HG02981 (cell line): ENCODE measurements at regions not wholly inside any gene's neighbourhood (a gene's known extent, or its start where the extent isn't known, plus 50 kb on each side); places are given as distances from the start of the nearest gene placed in this dataset.
"Not testable (repeated sequence)": the region's sequence is repeated elsewhere in the genome, so short reads cannot be mapped to it uniquely, and the experiment has no call there.

ENCODE experiments used
- ATAC-seq: cut with Tn5 transposase; IDR thresholded peaks from one replicate; pipeline ENCODE4 v1.9.1; 2021; ENCODE audit warnings: mild to moderate bottlenecking, moderate library complexity; ENCODE audit not compliant: unreplicated experiment

DNA sequence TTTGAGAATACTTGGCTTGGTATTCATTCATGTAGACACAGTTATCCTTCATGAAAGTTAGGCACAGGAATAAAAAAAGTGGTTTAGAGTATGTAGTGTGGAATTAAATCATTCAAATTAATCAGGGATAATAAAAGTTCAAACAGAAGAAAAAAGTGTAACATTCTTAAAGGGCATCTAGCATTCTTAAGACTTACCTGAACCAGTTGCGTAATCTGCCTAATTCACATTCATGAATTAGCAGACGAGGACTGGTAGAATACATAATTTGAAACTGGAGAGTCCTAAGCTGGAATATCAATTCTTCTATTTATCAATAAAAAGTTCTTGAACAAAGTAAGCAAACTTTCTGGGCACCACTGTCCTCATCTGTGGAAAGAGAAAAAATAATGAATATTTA is 157.0 kb upstream of the DEPDC1 start:
- ATAC-seq: no peak

DNA sequence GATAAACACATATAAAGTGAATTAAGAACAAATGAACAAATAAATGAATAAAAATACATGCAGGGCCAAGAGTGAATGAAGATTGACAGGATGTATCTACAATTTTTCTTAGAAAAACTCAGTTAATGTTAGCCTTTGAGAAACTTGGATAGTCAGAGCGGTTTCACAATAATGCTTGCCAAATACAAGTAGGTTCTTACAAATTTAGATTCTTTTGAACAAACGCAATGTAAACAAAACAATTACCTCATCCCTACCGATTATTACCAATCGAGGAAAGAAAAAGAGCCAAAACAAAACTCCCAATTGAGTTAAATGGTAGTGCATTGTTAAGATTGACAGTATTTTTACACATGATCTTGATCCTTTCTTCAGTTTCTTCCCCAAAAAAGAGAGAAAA is 176.9 kb upstream of the DEPDC1 start:
- no peak for ATAC-seq

DNA sequence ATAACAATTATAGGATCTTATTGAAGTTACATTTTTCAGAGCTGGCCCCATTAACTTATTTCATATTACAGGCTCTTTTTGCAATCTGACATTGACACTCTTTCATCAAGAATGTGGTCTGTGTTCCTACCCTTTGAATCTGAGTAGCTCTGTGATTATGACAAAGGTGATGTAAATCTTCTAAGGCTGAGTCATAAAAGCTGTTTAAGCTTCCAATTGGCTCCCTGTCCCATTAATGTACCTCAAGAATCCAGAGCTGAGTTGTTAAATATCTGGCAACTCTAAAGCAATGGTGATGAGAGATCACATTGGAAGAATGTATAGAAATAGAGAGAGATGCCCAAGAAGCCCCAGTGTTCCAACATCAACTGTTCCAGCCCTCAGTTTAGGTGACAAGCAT is 178.5 kb upstream of the DEPDC1 start:
- ATAC-seq: no peak

DNA sequence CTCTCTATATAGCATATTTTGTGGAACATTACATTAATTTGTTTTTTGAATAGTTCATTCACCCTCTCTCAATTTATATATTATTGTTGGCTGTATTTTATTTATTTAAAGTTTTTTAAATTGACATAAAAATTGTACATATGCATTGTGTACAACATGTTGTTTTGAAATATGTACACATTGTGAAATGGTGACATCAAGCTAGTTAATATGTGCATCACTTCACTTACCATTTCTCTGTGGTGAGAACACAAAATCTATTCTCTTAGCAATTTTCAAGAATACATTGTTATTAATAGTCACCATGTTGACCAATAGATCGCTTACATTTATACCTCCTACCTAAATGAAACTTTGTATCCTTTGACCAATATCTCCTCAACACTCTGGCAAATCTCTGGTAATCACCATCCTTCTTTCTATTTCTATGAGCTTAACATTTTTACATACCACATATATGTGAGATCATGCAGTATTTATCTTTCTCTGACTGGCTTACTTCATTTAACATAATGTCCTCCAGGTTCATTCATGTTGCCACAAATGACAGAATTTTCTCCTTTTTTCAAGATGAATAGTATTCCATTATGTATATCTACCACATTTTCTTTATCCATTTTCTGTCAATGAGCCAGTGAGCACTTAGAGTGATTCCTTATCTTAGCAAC is 180.9 kb upstream of the DEPDC1 start:
- ATAC-seq: no peak

DNA sequence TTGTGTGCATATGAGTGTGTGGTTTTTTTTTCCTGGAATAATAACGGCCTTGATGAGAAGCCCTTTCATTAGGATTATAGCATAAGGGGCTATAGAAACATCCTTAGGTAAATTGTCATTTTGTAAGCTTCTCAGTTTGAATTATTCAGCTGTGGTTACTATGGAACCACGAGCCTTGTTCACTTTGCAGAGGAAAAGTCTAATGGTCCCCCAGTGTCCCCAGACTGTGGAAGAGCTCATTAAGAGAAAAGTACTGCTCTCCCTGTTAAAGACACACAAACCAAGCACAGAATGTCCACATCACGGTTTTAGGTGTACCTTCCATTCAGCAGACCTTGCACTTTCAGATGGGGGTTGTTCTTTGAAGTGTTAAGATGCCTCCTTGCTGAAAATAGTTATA is 199.3 kb upstream of the DEPDC1 start:
- ATAC-seq: no peak

DNA sequence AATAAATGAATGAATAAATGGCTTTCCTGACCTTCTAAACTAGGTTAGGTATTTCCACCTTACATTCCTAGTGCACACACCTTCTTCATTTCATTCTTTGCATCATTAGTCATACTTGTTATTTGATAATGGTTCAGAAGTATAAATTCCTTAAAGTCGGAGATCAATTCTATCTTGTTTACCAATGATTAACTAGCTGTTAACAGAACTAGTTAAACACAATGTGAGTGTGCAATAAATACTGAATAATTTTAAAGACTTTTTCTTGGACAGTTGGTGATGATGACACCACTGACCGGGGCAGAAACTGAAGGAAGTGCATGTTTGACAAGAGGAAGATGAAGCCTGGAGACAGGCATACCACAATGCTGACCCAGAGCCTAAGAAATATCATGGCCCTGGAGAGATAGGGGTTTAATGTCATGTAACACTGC is 207.1 kb upstream of the DEPDC1 start:
- ATAC-seq: no peak

DNA sequence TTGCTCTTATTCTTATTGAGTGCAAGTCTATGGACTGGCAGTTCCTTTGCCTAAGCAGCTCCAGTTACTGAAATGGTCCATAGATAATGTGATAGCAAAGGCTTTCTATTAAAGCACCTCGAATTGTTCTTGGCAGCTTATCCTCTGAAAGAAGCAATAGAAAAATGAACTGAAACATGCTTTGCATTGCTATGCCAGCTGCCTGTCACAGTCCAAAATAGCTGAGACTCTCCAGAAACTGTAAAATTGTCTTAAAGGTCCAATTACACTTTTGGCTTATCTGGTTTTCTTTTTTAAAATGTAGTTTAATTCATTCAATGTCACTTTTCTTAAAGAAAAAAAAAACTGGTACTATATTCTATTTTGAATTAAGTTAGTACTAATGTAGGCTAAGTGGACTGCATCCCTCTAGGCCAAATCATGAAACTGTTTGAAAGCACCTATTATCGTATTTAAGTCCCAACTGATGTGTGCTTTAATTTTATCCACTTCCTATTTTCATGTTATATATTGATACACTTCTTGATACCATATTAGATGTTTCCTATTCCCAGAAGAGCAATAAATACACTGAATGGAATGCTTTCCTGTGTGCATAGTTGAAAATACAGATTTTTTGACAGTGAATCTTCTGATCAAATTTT is 208.0 kb upstream of the DEPDC1 start:
- no peak for ATAC-seq

DNA sequence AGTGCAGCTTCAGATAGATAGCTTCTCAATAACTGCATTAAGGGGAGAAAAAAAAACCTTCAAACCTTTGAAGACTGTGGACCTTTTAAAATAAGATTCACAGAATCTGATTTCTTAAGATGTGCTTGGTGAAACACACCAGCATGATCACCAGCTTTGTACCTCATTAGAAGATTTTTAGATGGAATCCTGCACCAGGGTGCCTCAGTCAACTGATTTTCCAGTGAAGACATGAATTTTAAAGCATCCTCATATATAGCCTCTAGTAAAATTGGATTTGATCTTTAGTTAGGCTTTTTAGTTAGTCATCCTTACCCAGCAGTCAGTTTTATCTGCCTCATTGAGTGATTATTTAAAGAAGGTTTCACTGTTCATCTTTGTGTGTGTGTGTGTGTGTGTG is 208.6 kb upstream of the DEPDC1 start:
- ATAC-seq: no peak

DNA sequence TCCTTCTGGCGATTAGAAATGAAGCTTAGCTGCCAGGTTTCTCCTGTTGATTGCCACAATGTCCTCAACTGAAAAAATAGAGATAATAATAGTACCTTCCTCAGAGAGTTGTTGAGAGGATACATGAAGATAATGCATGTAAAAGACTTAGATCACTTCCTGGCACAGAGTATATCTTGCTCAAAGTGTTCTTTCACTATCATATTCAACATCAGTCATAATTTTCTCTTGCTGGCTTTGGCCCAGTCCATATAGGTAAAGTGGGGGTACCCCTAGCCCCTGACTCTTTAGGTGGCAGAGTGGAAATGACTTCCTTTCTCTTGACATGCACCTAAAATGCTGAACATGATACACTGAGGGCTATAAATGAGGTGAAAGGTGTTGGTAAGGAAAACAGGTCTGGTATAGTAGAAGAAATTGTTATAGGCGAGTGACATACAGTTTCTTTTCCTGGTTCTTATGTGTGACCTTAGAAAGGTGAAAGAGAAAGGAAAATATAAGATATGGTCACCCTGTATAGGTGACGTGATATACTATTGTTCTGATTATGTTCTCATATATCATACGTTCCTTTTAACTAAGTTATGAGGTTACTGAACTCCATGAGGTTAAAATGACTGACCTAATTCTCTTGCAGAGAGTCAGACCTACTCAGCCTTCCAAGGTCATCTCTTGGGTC is 209.9 kb upstream of the DEPDC1 start:
- ATAC-seq: no peak

DNA sequence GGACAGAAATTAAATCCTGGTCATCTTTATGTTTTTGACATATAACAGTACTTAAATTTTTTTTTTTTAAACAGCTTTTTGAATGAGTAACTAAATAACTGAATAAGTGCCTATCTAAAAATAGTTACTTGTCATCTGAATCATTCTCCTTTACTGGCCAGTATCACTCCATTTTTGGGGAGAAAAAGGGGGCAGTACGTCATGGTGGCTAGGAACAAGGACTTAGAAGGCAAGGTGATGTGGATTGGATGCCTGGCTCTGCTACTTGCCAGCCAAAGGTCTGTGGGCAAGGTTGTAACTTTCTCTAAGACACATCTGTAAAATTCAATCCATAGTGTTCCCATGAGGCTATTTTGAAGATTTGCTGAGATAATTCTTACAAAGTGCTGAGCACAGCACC is 220.4 kb upstream of the DEPDC1 start:
- no peak for ATAC-seq

DNA sequence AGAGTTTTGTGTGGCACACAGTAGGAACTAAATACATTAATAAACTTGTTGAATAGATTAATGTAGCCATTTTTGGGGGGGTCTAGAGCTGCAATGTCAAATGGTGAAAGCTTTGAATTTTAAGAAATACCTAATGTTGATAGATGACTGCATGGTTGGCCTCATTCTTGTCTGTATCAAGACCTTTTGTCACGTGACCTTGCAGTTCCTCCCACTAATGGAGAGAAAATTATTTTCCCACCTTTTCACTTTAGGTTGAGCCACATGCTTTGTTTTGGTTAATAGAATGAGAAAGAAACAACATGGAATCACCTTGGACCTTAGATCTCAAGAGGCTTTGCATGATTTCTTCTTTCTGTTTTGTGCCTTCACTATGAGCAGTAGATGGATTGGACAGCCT is 223.6 kb upstream of the DEPDC1 start:
- ATAC-seq: no peak

DNA sequence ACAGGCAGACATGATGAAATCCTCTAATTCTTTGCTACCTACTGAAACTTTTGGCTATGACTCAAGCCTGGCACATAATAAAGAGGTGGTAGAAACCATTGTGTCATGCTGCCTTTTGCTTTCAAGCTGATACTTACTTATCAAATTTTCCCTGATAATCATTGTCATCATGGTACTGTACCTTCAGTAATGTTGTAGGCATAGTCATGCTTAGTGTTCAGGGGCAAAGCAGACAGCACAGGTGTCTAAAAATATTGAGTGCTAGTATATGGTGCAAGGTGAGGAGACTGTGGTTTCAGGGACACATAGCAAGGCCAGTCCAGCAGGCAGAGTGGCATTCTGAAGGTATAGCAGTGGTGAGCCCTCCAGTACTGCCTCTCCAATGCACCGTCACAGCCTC is 226.9 kb upstream of the DEPDC1 start:
- ATAC-seq: no peak

DNA sequence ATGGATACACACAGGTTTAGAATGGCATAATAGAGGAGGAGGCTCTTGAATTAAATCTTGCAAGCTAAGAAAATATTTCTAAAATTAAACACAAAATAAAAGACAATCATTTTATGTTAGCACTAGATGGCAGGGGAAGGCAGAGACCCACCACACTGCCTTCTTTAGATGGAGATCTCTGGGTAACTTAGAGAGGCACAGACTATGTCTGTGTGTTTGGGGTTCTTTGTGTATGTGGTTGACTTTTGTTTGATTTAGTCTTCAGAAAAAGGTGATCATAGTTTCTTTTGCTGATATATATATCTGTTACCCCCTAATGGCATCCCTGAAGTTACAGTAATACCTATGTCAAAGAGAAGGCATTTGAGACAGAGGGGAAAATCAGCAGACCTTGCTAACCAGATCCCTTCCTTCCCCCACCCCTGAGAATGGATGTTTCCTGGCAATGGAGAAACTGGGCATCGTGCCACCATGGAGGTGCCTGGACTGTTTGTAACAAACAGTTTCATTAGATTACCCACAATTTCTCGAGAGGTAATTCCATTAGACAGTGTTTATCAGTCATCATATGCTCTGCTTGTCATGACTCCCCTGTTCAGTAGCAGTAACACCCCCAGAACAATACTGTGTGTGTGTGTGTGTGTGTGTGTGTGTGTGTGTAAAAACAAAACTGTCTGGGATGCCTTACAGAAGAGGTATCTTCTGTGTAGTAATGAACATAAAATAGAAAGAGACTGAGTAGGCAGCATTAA is 228.3 kb upstream of the DEPDC1 start:
- ATAC-seq: no peak

DNA sequence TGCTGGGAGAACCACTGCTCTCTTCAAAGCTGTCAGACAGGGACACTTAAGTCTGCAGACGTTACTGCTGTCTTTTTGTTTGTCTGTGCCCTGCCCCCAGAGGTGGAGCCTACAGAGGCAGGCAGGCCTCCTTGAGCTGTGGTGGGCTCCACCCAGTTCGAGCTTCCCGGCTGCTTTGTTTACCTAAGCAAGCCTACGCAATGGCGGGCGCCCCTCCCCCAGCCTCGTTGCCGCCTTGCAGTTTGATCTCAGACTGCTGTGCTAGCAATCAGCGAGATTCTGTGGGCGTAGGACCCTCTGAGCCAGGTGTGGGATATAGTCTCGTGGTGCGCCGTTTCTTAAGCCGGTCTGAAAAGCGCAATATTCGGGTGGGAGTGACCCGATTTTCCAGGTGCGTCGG is 242.6 kb upstream of the DEPDC1 start:
- not testable (repeated sequence) for ATAC-seq

DNA sequence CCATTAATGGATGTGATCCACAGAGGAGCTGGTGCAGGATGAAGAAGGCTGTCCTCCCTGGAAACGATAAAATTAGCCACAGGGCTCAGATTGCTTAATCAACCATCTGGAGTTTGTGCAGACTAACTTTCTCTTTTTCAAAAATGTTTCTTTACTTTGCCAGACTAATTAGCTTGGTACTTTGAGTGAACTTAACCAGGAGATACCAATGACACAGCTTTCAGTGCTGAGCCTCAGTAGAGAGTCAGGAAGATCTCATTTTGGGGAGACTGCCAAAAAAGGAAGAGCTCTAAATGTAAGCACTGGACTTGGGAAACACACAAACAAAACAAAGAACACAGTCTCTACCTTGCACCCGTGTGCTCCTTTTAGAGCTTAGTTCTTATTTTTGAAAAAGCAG is 248.1 kb upstream of the DEPDC1 start:
- ATAC-seq: no peak

DNA sequence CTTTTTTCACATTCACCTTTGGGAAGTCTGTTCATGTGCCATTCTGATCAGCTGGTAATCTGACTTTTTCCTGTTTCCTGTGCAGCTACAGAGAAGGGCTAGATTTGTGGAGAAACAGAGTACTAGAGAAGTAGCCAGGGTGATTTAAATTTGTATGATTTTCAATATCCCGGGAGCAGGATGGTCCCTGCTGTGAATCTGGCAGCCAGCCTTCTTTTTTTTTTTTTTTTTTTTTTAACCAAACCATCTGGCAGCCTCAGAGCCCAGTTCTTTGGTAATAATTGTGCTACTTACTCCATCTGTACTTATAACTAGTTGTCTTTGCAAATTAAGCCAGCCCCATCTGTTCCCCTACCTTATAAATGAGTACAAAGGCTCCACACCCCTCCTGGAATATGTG is 248.6 kb upstream of the DEPDC1 start:
- ATAC-seq: no peak

DNA sequence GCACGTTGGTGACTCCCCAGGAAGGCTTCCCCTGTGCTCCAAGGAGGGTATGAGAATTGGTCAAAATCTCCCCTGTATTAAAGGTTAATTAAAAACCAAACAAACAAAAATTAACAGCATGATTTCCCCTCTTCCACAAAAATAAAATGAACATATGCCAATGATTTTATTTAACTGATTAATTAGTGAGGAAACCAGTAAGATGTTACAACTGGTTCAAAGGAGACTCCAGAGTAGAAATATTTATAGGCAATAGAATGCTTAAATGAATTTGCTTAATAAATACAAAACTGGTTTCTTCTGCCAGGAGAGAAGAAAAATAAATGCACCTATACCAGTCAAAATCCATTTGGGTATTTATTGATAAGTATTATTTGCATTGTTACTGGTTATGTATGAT is 249.5 kb upstream of the DEPDC1 start:
- ATAC-seq: no peak

DNA sequence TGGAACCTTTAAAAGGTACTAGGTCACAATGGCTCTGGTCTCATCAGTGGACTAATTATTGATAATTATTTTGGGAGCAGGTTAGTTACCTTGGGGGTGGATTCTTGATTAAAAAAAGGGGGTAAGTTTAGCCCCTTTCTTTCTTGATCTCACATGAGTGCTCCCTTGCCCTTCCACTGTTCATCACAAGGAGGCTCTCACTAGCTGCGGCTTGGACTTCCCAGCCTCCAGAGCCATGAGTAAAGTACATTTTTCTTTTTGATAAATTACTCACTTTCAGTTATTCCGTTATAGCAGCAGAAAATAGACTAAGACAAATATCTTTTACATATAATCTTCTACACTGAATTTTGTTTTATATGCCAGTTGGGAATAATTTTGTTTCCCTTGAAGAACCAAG is 254.8 kb upstream of the DEPDC1 start:
- no peak for ATAC-seq

DNA sequence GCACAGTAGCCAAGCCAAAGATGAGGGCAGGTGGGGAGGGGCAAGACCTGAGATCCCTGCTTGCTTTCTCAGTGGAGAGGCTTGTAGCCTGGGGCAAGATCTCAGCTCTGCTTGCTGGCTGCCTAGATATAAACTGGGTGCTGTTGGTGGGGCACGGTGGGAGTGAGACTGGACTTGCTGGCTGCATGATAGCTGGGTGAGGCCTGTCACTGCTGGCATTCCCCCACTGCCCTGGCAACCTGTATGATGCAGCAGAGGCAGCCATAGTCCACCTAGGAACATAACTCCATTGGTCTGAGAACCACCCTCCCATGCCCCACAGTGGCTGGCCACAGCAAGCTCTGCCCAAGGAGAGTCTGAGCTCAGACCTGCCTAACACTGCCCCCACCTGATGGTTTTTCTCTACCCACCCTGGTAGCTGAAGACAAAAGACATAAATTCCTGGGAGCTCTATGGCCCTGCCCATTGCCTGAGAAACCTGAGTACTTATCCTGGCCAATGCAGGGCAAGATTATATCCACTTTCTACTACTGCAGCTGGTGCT is 261.9 kb upstream of the DEPDC1 start:
- no peak for ATAC-seq

DNA sequence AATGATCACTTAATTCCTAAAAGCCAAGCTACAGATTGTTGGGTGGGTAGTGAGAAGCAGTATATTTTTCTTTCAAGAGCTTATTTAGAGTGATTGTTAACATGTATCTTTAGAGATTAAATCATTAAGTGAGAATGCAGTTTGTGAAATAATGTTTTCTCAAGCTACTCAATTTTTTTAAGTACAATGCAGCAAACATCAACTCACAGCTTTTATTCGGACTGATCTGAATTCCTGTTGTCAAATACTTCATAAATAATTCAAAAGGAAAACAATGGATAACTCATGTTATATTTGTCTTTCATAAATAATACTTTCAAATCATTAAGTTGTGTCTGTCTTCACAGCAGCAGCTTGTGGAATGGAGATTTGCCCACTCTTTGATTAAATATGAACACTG is 271.1 kb upstream of the DEPDC1 start:
- no peak for ATAC-seq

DNA sequence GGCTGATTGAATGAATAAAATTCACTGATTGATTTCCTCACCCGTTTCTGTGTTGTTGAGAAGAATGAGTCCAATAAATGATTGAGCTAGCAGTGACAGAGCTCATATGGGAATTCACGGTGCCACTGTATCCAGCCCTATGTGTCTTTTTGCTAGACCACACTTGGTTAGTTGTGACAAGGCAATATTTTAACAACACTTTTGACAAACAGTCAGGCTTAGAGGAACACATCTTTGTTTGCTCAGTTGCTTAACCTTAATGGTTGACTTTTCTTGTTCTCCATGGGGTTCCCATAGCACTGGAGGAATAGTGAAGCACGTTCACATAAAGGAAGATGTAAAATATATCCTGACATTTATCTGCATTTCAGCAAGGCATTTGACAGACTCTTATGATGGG is 273.9 kb upstream of the DEPDC1 start:
- no peak for ATAC-seq
